ENCODE measurements at regions not wholly inside any gene's neighbourhood (a gene's known extent, or its start where the extent isn't known, plus 50 kb on each side); places are given as distances from the start of the nearest gene placed in this dataset.
A peak's percentile ranks its signal among the peaks of the same experiment; 100 is the strongest.

DNA sequence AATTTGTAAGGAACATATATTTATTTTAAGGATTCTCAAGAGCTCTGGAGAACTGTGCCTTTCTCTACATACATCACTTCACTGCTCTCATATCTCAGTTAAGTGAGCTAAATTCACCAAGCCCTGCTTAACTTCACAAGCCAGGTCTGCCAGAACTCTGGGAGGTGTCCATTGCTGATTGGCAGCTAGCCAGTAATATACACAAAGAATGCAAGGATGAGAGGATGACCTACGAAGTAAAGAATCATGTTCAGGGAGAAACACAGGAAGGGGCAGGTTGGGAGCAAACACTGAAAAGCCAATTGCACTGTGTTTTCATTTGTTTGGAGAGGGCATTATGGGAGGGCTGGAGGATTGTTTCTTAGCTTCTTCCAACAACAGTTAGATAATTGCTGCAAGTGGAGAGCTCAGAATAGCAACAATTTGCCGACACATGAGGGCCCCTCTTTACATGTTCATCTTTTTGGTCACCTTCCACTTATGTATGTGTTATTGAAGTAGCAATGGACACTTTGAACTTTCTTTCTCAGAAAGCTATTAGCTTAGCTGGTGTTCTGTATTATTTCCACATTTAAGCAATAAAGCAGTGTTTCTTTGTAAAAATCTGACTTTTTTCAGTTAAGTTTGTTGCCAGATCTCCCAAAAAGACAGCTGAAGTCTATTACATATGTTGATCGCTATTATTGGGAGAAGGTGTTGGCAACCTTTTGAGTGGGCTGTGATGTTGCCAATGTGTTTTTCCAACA lies 254.8 kb downstream of the LTN1 start:
- no peak overlapping the region for H3K4me3 Mint-ChIP-seq
- no peaks in the 10 kb centered on the region for H3K27me3 Mint-ChIP-seq (ENCODE audit: low read depth)
- peak overlapping the region; percentile 83 for H3K27ac Mint-ChIP-seq
- H3K9me3 Mint-ChIP-seq: peaks cover 6% of the 10 kb centered on the region
- H3K4me1 Mint-ChIP-seq: peaks cover 18% of the 10 kb centered on the region
- DNase-seq (ENCODE audit: low spot score in 2 of 2, unreplicated experiment in 2 of 2): no peak
- TF ChIP-seq, protein P1, sequence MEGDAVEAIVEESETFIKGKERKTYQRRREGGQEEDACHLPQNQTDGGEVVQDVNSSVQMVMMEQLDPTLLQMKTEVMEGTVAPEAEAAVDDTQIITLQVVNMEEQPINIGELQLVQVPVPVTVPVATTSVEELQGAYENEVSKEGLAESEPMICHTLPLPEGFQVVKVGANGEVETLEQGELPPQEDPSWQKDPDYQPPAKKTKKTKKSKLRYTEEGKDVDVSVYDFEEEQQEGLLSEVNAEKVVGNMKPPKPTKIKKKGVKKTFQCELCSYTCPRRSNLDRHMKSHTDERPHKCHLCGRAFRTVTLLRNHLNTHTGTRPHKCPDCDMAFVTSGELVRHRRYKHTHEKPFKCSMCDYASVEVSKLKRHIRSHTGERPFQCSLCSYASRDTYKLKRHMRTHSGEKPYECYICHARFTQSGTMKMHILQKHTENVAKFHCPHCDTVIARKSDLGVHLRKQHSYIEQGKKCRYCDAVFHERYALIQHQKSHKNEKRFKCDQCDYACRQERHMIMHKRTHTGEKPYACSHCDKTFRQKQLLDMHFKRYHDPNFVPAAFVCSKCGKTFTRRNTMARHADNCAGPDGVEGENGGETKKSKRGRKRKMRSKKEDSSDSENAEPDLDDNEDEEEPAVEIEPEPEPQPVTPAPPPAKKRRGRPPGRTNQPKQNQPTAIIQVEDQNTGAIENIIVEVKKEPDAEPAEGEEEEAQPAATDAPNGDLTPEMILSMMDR (IDR thresholded peaks at IDR 0.05; ENCODE audit: unreplicated experiment): no peak
- H3K36me3 Mint-ChIP-seq: no peaks in the 10 kb centered on the region

DNA sequence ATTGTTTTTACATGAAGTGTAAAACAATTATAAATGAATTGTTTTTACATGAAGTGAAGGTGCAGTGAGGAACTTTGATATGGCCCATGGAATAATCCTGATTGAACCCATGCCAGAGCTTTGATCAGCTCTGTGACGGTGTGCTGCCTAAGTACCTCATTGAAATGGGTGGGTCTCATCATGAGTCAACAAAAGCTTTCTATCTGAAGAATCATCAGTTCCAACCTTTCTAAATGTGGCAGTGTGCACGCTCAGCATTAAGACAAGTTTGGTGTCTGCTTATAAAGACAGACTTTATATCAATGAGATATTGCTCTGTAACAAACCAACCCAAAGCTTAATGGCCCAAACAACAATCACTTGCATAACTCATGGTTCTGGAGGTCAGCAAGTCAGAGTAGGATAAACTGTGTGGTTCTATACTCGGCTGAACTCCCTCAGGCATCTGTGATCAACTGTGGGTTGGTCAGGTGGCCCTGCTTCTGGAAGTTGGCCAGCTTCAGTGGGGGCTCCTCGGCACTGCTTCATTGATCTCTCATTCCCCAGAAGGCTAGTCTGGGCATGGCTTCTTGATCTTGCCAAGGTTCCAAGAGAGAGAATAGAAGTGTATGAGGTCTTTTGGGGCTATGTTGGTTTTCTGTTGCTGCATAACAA lies 258.0 kb downstream of the LTN1 start:
- Mint-ChIP-seq H3K27me3 (ENCODE audit: low read depth) (no peaks in the 10 kb centered on the region), H3K4me3 (no peak overlapping the region), H3K36me3 (no peaks in the 10 kb centered on the region), H3K27ac (no peak overlapping the region), H3K9me3 (peaks cover 6% of the 10 kb centered on the region), H3K4me1 (peaks cover 14% of the 10 kb centered on the region)
- TF ChIP-seq, protein P1 (IDR thresholded peaks at IDR 0.05; ENCODE audit: unreplicated experiment): no peak
- DNase-seq (ENCODE audit: low spot score in 2 of 2, unreplicated experiment in 2 of 2): no peak

DNA sequence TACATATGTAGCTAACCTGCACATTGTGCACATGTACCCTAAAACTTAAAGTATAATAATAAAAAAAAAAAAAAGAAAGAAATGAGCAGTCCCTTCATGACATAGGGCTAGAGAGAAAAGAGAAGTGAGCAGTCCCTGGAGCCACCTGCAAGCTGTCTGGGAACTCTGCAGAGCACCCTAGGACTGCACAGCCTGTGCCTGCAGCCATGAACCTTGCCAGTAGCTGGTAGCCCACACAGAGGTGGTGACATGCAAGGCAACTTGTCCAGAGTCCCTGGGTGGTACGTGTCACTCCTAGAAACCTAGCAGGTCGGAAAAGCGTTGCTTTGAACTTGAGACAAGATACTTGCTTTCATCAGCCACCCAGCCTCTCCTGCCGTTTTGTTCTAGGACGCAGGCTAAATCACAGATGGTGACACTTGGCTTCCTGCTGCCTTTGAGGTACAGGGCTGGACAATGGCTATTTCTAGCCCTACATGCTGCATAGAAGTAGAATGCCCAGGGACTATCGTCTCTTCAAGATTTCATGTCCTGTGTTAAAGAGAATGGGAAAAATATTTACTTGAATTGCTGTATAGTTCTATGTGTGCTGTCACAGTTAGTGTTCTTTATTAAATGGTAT lies 260.9 kb downstream of the LTN1 start:
- Mint-ChIP-seq H3K36me3 (no peaks in the 10 kb centered on the region), H3K4me3 (no peak overlapping the region), H3K4me1 (no peaks in the 10 kb centered on the region), H3K27me3 (ENCODE audit: low read depth) (no peaks in the 10 kb centered on the region), H3K27ac (no peak overlapping the region), H3K9me3 (peaks cover 6% of the 10 kb centered on the region)
- DNase-seq (ENCODE audit: low spot score in 2 of 2, unreplicated experiment in 2 of 2): no peak
- TF ChIP-seq, protein P1 (IDR thresholded peaks at IDR 0.05; ENCODE audit: unreplicated experiment): no peak

DNA sequence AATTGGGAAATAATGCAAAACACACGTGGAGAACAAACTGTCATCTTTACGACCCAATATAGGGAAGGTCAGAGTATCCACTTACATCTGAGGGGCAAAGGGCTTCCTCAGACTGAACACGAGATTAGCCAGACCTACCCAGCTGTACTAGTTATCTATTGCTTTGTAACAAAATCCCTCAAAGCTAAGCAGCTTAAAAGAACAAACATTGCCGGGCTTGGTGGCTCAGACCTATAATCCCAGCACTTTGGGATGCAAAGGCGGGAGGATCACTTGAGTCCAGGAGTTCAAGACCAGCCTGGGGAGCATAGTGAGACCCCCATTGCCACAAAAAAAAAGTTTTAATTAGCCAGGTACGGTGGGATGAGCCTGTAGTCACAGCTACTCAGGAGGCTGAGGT lies 262.8 kb downstream of the LTN1 start:
- TF ChIP-seq, protein P1 (IDR thresholded peaks at IDR 0.05; ENCODE audit: unreplicated experiment): no peak
- no peak overlapping the region for H3K4me3 Mint-ChIP-seq
- no peak for DNase-seq (ENCODE audit: low spot score in 2 of 2, unreplicated experiment in 2 of 2)
- H3K27me3 Mint-ChIP-seq (ENCODE audit: low read depth): no peaks in the 10 kb centered on the region
- peaks cover 6% of the 10 kb centered on the region for H3K4me1 Mint-ChIP-seq
- no peak overlapping the region for H3K27ac Mint-ChIP-seq
- H3K36me3 Mint-ChIP-seq: no peaks in the 10 kb centered on the region
- no peaks in the 10 kb centered on the region for H3K9me3 Mint-ChIP-seq

DNA sequence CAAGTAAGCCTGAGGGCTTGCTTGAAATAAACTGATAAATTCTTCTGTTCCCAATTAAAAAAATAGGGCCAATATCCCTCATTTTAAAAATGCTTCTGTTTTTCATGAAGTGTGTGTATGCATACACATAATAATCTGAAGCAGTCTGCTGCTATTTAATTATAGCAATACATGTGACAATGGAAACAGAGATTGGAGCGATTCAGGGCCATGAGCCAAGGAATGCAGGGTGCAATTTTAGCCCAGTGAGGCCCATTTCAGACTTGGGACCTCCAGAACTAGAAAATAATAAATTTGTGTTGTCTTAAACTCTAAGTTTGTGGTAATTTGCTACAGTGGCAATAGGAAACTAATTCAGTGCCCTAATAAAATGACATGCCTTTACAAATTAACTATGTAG lies 264.9 kb downstream of the LTN1 start:
- Mint-ChIP-seq H3K36me3 (no peaks in the 10 kb centered on the region), H3K27me3 (ENCODE audit: low read depth) (no peaks in the 10 kb centered on the region)

More for the DNA sequence above, 264.9 kb downstream of the LTN1 start:
- no peak for DNase-seq (ENCODE audit: low spot score in 2 of 2, unreplicated experiment in 2 of 2)
- Mint-ChIP-seq H3K4me3 (no peak overlapping the region), H3K9me3 (no peaks in the 10 kb centered on the region), H3K27ac (no peak overlapping the region), H3K4me1 (peaks cover 6% of the 10 kb centered on the region)
- TF ChIP-seq, protein P1 (IDR thresholded peaks at IDR 0.05; ENCODE audit: unreplicated experiment): no peak

All from mesothelial cell of epicardium (in vitro differentiated cells).